Neuron (in vitro differentiated cells): ENCODE measurements at regions not wholly inside any gene's neighbourhood (a gene's known extent, or its start where the extent isn't known, plus 50 kb on each side); places are given as distances from the start of the nearest gene placed in this dataset.

Experiments
- H2AFZ ChIP-seq: one replicate; pipeline ENCODE4 v1.6.1; 2013; ENCODE audit warnings: low read depth, mild to moderate bottlenecking, inconsistent platforms, low read length, moderate library complexity
- H3K27me3 ChIP-seq: one replicate; pipeline ENCODE4 v1.6.1; 2013; ENCODE audit warnings: low read length; ENCODE audit not compliant: insufficient read depth
- H3K36me3 ChIP-seq: one replicate; pipeline ENCODE4 v1.6.1; 2013; ENCODE audit warnings: low read length; ENCODE audit not compliant: insufficient read depth
- H3K4me1 ChIP-seq: one replicate; pipeline ENCODE4 v1.6.1; 2013; ENCODE audit warnings: low read length; ENCODE audit not compliant: insufficient read depth
- H3K4me3 ChIP-seq: 2 replicates; pipeline ENCODE4 v1.5.1; 2013; ENCODE audit warnings: mild to moderate bottlenecking, low read length, moderate library complexity
- H3K9me3 ChIP-seq: one replicate; pipeline ENCODE4 v1.6.1; 2013; ENCODE audit warnings: low read length

GRCh38 chr10:124233546-124234138 lies 140.2 kb upstream of the CHST15 start:
- Histone ChIP-seq H3K36me3 (no peaks in the 10 kb centered on the region), H3K9me3 (no peaks in the 10 kb centered on the region), H2AFZ (no peak overlapping the region), H3K4me1 (no peaks in the 10 kb centered on the region), H3K27me3 (no peaks in the 10 kb centered on the region), H3K4me3 (no peak overlapping the region)

DNA sequence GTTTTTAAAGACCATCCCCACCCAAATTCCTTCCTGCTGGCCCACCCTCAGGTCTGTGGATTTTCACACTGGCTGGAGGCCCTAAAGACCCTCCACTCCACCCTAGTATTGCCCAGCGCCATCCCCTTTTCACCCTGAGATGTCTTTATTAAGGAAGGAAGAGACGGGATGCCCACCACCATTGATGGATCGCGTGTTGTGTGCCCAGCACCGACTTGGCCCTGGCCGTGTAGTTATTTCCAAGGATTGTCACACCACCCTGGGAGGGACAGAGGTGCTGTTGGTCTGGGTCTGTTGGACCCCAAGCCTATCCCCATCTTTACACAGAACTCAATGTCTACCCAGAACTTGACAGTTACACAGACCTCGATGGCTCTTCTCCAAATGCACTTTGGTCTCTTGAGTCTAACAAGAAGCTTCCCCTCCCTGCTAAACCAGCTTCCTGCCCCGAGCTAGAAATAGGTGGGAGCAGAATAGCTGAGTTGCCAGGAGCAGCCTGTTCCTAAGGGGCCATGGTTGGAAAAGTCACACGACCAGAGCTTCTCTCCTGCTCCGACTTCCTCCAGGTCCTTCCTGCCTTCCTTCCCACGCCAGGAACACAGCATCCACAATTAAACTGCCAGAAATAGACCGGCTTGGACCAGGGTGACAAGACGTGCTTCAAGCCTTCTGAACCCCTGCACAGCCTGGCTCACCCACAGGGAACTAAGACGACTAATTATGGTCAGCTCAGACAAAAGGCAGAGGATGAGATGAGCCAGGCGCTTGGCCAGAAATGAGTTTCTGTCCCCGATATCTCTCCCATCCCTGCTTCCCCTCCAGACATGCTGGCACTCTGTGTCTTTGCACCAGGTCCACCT lies 139.5 kb upstream of the CHST15 start:
- Histone ChIP-seq H3K36me3 (no peaks in the 10 kb centered on the region), H3K9me3 (no peaks in the 10 kb centered on the region), H3K27me3 (no peaks in the 10 kb centered on the region), H3K4me3 (no peak overlapping the region), H2AFZ (no peak overlapping the region), H3K4me1 (no peaks in the 10 kb centered on the region)

- no peaks in the 10 kb centered on the region for H3K4me1 ChIP-seq
- H3K4me3 ChIP-seq: no peak overlapping the region
- H3K9me3 ChIP-seq: no peaks in the 10 kb centered on the region
- H3K27me3 ChIP-seq: no peaks in the 10 kb centered on the region
- no peaks in the 10 kb centered on the region for H3K36me3 ChIP-seq
- no peak overlapping the region for H2AFZ ChIP-seq
These were observed 138.1 kb upstream of the CHST15 start for GRCh38 chr10:124231168-124232155.

GRCh38 chr10:124230635-124231167 lies 137.3 kb upstream of the CHST15 start:
- Histone ChIP-seq H3K36me3 (no peaks in the 10 kb centered on the region), H3K4me3 (no peak overlapping the region), H3K27me3 (no peaks in the 10 kb centered on the region), H2AFZ (no peak overlapping the region), H3K4me1 (no peaks in the 10 kb centered on the region), H3K9me3 (no peaks in the 10 kb centered on the region)

GRCh38 chr10:124229989-124230634 lies 136.7 kb upstream of the CHST15 start:
- Histone ChIP-seq H3K36me3 (no peaks in the 10 kb centered on the region), H3K4me3 (no peak overlapping the region), H3K9me3 (no peaks in the 10 kb centered on the region), H3K4me1 (no peaks in the 10 kb centered on the region), H3K27me3 (no peaks in the 10 kb centered on the region), H2AFZ (no peak overlapping the region)

GRCh38 chr10:124229201-124229988 lies 136.0 kb upstream of the CHST15 start:
- Histone ChIP-seq H3K36me3 (no peaks in the 10 kb centered on the region), H3K4me3 (no peak overlapping the region), H2AFZ (no peak overlapping the region)

DNA sequence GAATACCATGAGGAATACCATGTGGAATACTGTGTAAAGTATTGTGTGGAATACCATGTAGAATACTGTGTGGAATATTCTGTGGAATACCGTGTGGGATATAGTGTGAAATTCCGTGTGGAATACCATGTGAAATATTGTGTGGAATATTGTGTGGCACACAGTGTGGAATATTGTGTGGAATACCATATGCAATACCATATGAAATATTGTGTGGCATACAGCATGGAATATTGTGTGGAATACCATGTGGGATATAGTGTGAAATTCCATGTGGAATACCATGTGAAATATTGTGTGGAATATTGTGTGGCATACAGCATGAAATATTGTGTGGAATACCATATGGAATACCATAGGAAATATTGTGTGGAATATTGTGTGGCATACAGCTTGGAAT lies 135.1 kb upstream of the CHST15 start:
- Histone ChIP-seq H3K36me3 (no peaks in the 10 kb centered on the region), H3K9me3 (no peaks in the 10 kb centered on the region), H3K27me3 (no peaks in the 10 kb centered on the region), H3K4me3 (no peak overlapping the region), H3K4me1 (no peaks in the 10 kb centered on the region), H2AFZ (no peak overlapping the region)

More at GRCh38 chr10:124229201-124229988, 136.0 kb upstream of the CHST15 start:
- no peaks in the 10 kb centered on the region for H3K9me3 ChIP-seq
- no peaks in the 10 kb centered on the region for H3K27me3 ChIP-seq
- no peaks in the 10 kb centered on the region for H3K4me1 ChIP-seq

DNA sequence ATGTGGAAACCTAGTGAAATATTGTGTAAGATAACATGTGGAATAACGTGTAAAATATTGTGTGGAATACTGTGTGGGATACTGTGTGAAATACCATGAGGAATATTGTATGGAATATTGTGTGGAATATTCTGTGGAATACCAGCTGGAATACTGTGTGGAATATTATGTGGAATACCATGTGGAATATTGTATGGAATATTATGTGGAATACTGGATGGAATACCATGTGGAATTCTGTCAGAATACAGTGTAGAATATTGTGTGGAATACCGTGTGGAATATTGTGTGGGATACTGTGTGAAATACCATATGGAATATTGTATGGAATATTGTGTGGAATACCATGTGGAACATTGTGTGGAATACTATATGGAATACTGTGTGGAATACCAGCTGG lies 134.6 kb upstream of the CHST15 start:
- Histone ChIP-seq H3K9me3 (no peaks in the 10 kb centered on the region), H3K4me3 (no peak overlapping the region), H3K27me3 (no peaks in the 10 kb centered on the region), H2AFZ (no peak overlapping the region), H3K4me1 (no peaks in the 10 kb centered on the region), H3K36me3 (no peaks in the 10 kb centered on the region)

GRCh38 chr10:124227055-124227975 lies 133.9 kb upstream of the CHST15 start:
- H2AFZ ChIP-seq: no peak overlapping the region
- no peaks in the 10 kb centered on the region for H3K27me3 ChIP-seq
- no peak overlapping the region for H3K4me3 ChIP-seq
- no peaks in the 10 kb centered on the region for H3K9me3 ChIP-seq
- no peaks in the 10 kb centered on the region for H3K36me3 ChIP-seq
- no peaks in the 10 kb centered on the region for H3K4me1 ChIP-seq

GRCh38 chr10:124226271-124227054 lies 133.1 kb upstream of the CHST15 start:
- no peak overlapping the region for H3K4me3 ChIP-seq
- H3K36me3 ChIP-seq: no peaks in the 10 kb centered on the region
- no peaks in the 10 kb centered on the region for H3K27me3 ChIP-seq
- H3K9me3 ChIP-seq: no peaks in the 10 kb centered on the region
- H3K4me1 ChIP-seq: no peaks in the 10 kb centered on the region
- H2AFZ ChIP-seq: no peak overlapping the region
